ENCODE measurements at regions not wholly inside any gene's neighbourhood (a gene's known extent, or its start where the extent isn't known, plus 50 kb on each side); places are given as distances from the start of the nearest gene placed in this dataset.

DNA sequence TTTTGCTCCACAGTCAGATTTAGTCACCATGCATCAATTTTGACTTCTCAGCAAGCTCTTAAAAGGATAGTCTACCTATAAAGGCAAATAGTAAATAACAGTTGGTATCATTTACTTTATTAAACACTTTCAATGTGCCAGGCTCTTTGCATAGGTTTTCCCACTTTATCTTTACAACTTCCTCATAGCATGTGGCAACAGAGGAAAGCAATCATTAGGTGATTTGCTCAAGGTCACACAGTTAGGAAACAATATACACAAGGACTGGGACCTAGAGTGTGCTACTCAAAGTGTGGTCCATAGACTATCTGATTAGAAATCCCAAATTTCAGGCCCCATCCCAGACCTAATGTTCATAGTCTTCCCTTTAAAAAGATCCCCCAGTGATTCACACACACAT, 212.3 kb downstream of the MTERF1 start:
- TF ChIP-seq, protein P1, sequence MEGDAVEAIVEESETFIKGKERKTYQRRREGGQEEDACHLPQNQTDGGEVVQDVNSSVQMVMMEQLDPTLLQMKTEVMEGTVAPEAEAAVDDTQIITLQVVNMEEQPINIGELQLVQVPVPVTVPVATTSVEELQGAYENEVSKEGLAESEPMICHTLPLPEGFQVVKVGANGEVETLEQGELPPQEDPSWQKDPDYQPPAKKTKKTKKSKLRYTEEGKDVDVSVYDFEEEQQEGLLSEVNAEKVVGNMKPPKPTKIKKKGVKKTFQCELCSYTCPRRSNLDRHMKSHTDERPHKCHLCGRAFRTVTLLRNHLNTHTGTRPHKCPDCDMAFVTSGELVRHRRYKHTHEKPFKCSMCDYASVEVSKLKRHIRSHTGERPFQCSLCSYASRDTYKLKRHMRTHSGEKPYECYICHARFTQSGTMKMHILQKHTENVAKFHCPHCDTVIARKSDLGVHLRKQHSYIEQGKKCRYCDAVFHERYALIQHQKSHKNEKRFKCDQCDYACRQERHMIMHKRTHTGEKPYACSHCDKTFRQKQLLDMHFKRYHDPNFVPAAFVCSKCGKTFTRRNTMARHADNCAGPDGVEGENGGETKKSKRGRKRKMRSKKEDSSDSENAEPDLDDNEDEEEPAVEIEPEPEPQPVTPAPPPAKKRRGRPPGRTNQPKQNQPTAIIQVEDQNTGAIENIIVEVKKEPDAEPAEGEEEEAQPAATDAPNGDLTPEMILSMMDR (IDR thresholded peaks at IDR 0.05) = no peak
- no peak for TF ChIP-seq ZFX (IDR thresholded peaks at IDR 0.05; ENCODE audit: borderline replicate concordance)

Data from 22Rv1 (cell line).